ENCODE measurements at regions not wholly inside any gene's neighbourhood (a gene's known extent, or its start where the extent isn't known, plus 50 kb on each side); places are given as distances from the start of the nearest gene placed in this dataset.

- no peak overlapping the region for H3K9ac ChIP-seq (ENCODE audit: low read length)
- H3K27ac ChIP-seq (ENCODE audit: low read length): no peak overlapping the region
- H3K79me2 ChIP-seq (ENCODE audit: low read length): no peaks in the 10 kb centered on the region
- no peaks in the 10 kb centered on the region for H4K20me1 ChIP-seq (ENCODE audit: insufficient read depth, low read length)
- no peak overlapping the region for H3K4me2 ChIP-seq (ENCODE audit: low read depth, low read length)
- H3K9me3 ChIP-seq (replicated peaks; ENCODE audit: insufficient read depth, low read length): no peaks in the 10 kb centered on the region
- H3K36me3 ChIP-seq (replicated peaks; ENCODE audit: insufficient read depth, low read length): no peaks in the 10 kb centered on the region
- H3K9me2 ChIP-seq (replicated peaks; ENCODE audit: insufficient read depth, low read length): no peaks in the 10 kb centered on the region
- no peak overlapping the region for H3K4me3 ChIP-seq (ENCODE audit: low read length)
- no peaks in the 10 kb centered on the region for H3K27me3 ChIP-seq (replicated peaks; ENCODE audit: insufficient read depth, low read length)
- H3K4me1 ChIP-seq (ENCODE audit: low read length): no peaks in the 10 kb centered on the region
- H2AFZ ChIP-seq (ENCODE audit: low read length): no peak overlapping the region
- no peak for DNase-seq
- no peak for TF ChIP-seq EZH2 (optimal IDR thresholded peaks at IDR 0.05; ENCODE audit: low read depth, low read length)
- no peak for TF ChIP-seq EZH2phosphoT487 (IDR thresholded peaks at IDR 0.05; ENCODE audit: low read length)
- no peak for TF ChIP-seq CTCF (IDR thresholded peaks at IDR 0.05; ENCODE audit: low read length)
- H3F3A ChIP-seq (ENCODE audit: insufficient read depth, low read length): no peaks in the 10 kb centered on the region
Measured at GRCh38 chr6:40732878-40733277, 145.7 kb upstream of the LRFN2 start.

GRCh38 chr6:40728643-40729042, 141.5 kb upstream of the LRFN2 start:
- H3K4me1 ChIP-seq (ENCODE audit: low read length): no peaks in the 10 kb centered on the region
- no peaks in the 10 kb centered on the region for H3K36me3 ChIP-seq (replicated peaks; ENCODE audit: insufficient read depth, low read length)
- H3K9me2 ChIP-seq (replicated peaks; ENCODE audit: insufficient read depth, low read length): no peaks in the 10 kb centered on the region
- H2AFZ ChIP-seq (ENCODE audit: low read length): no peak overlapping the region
- no peak for TF ChIP-seq EZH2phosphoT487 (IDR thresholded peaks at IDR 0.05; ENCODE audit: low read length)
- TF ChIP-seq CTCF (IDR thresholded peaks at IDR 0.05; ENCODE audit: low read length): no peak
- no peak for TF ChIP-seq EZH2 (optimal IDR thresholded peaks at IDR 0.05; ENCODE audit: low read depth, low read length)
- no peak overlapping the region for H3K4me2 ChIP-seq (ENCODE audit: low read depth, low read length)
- no peak overlapping the region for H3K27ac ChIP-seq (ENCODE audit: low read length)
- DNase-seq: no peak
- H3K9me3 ChIP-seq (replicated peaks; ENCODE audit: insufficient read depth, low read length): no peaks in the 10 kb centered on the region
- no peak overlapping the region for H3K4me3 ChIP-seq (ENCODE audit: low read length)
- H3K9ac ChIP-seq (ENCODE audit: low read length): no peak overlapping the region
- no peaks in the 10 kb centered on the region for H4K20me1 ChIP-seq (ENCODE audit: insufficient read depth, low read length)
- H3K27me3 ChIP-seq (replicated peaks; ENCODE audit: insufficient read depth, low read length): no peaks in the 10 kb centered on the region
- no peaks in the 10 kb centered on the region for H3K79me2 ChIP-seq (ENCODE audit: low read length)
- H3F3A ChIP-seq (ENCODE audit: insufficient read depth, low read length): no peaks in the 10 kb centered on the region

GRCh38 chr6:40727271-40727670, 140.1 kb upstream of the LRFN2 start:
- TF ChIP-seq CTCF (IDR thresholded peaks at IDR 0.05; ENCODE audit: low read length) (no peak), EZH2 (optimal IDR thresholded peaks at IDR 0.05; ENCODE audit: low read depth, low read length) (no peak), EZH2phosphoT487 (IDR thresholded peaks at IDR 0.05; ENCODE audit: low read length) (no peak)
- Histone ChIP-seq H3K4me1 (ENCODE audit: low read length) (no peaks in the 10 kb centered on the region), H3K27me3 (replicated peaks; ENCODE audit: insufficient read depth, low read length) (no peaks in the 10 kb centered on the region), H3K9me3 (replicated peaks; ENCODE audit: insufficient read depth, low read length) (no peaks in the 10 kb centered on the region), H3K36me3 (replicated peaks; ENCODE audit: insufficient read depth, low read length) (no peaks in the 10 kb centered on the region), H3K4me3 (ENCODE audit: low read length) (no peak overlapping the region), H3K9me2 (replicated peaks; ENCODE audit: insufficient read depth, low read length) (no peaks in the 10 kb centered on the region), H3F3A (ENCODE audit: insufficient read depth, low read length) (no peaks in the 10 kb centered on the region), H3K79me2 (ENCODE audit: low read length) (no peaks in the 10 kb centered on the region), H4K20me1 (ENCODE audit: insufficient read depth, low read length) (no peaks in the 10 kb centered on the region), H2AFZ (ENCODE audit: low read length) (no peak overlapping the region), H3K4me2 (ENCODE audit: low read depth, low read length) (no peak overlapping the region), H3K9ac (ENCODE audit: low read length) (no peak overlapping the region), H3K27ac (ENCODE audit: low read length) (no peak overlapping the region)
- no peak for DNase-seq

Measured in MM.1S (cell line).